HG03342 (cell line): ENCODE measurements at regions not wholly inside any gene's neighbourhood (a gene's known extent, or its start where the extent isn't known, plus 50 kb on each side); places are given as distances from the start of the nearest gene placed in this dataset.
A peak's percentile ranks its signal among the peaks of the same experiment; 100 is the strongest.

Source experiments
- ATAC-seq: cut with Tn5 transposase; IDR thresholded peaks from one replicate; pipeline ENCODE4 v1.9.1; 2021; ENCODE audit warnings: mild to moderate bottlenecking, moderate library complexity; ENCODE audit not compliant: unreplicated experiment

GRCh38 chr11:104291646-104292045 lies 127.7 kb upstream of the PDGFD start:
- ATAC-seq: no peak

- ATAC-seq: no peak
These were observed 122.2 kb upstream of the PDGFD start for GRCh38 chr11:104286129-104286528.

- ATAC-seq: no peak
These were observed 115.6 kb upstream of the PDGFD start for GRCh38 chr11:104279587-104279986.

- ATAC-seq: no peak
These were observed 112.0 kb upstream of the PDGFD start for GRCh38 chr11:104275992-104276391.

GRCh38 chr11:104260456-104260855 lies 96.5 kb upstream of the PDGFD start:
- no peak for ATAC-seq

- no peak for ATAC-seq
These were observed 95.2 kb upstream of the PDGFD start for GRCh38 chr11:104259121-104259610.

- ATAC-seq: no peak
These were observed 92.6 kb upstream of the PDGFD start for GRCh38 chr11:104256525-104256924.

GRCh38 chr11:104254347-104254746 lies 90.4 kb upstream of the PDGFD start:
- ATAC-seq: peak; percentile 94

GRCh38 chr11:104246590-104246989 lies 82.6 kb upstream of the PDGFD start:
- no peak for ATAC-seq

- ATAC-seq: no peak
These were observed 75.0 kb upstream of the PDGFD start for GRCh38 chr11:104238916-104239315.

- ATAC-seq: no peak
These were observed 61.1 kb upstream of the PDGFD start for GRCh38 chr11:104225047-104225446.

GRCh38 chr11:104222464-104222863 lies 58.5 kb upstream of the PDGFD start:
- no peak for ATAC-seq

- ATAC-seq: no peak
These were observed 57.5 kb upstream of the PDGFD start for GRCh38 chr11:104221455-104221854.

- ATAC-seq: no peak
These were observed 55.1 kb upstream of the PDGFD start for GRCh38 chr11:104219096-104219495.

GRCh38 chr11:104214517-104214916 lies 50.6 kb upstream of the PDGFD start:
- no peak for ATAC-seq
